ENCODE measurements at regions not wholly inside any gene's neighbourhood (a gene's known extent, or its start where the extent isn't known, plus 50 kb on each side); places are given as distances from the start of the nearest gene placed in this dataset.

DNA sequence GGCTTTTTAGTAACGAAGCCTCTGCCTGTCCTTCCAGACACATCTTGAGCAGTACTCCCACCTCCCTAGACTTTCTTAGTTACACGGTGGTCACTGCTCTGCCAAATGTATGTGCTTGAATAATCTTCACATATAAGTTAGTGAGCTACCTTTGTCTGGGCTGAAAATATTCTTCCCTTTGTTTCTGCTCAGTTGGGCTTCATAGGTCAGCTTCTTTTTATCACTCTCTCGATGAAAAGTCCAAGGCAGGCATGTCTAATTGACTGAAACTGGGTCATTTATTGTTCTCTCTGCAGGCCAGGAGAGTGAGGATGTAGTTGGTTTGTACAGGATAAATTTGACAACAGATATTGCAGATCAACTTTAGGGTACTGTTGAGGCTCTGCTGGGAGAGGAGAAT lies 636.7 kb upstream of the IGFBP3 start:
- no peak for TF ChIP-seq STAT3 (IDR thresholded peaks at IDR 0.05; ENCODE audit: low read depth, low read length)
- TF ChIP-seq POLR2AphosphoS5 (IDR thresholded peaks at IDR 0.05; ENCODE audit: low read length) = no peak
- no peak for TF ChIP-seq NRF1 (conservative IDR thresholded peaks at IDR 0.05; ENCODE audit: low read depth, low read length)
- no peak for TF ChIP-seq POLR2A (IDR thresholded peaks at IDR 0.05; ENCODE audit: low read depth, low read length)
